GM12878 (cell line): ENCODE measurements at regions not wholly inside any gene's neighbourhood (a gene's known extent, or its start where the extent isn't known, plus 50 kb on each side); places are given as distances from the start of the nearest gene placed in this dataset.
A peak's percentile ranks its signal among the peaks of the same experiment; 100 is the strongest.

Experiments used
- ATAC-seq: fragments of 200-7000 bp; cut with Tn5 transposase; 3 replicates; pipeline ENCODE4 v1.9.1; 2020; ENCODE audit warnings: mild to moderate bottlenecking, moderate library complexity
- BruUV-seq: library from RNA; stranded (reverse); fragments of 400-500 nt; replicated peaks from 2 replicates; lab custom pipeline; 2021; lab: Mats Ljungman, UMichigan
- CTCF ChIA-PET: fragments of 300-600 bp; sonication (Branson Sonifier 250); formaldehyde crosslinking; extraction: SDS; loops from one replicate; lab custom pipeline; 2021; ENCODE audit warnings: inconsistent platforms; lab: Yijun Ruan, JAX
- POLR2A ChIA-PET: fragments of 350-600 bp; formaldehyde crosslinking; extraction: SDS; loops from one replicate; lab custom pipeline; 2021; ENCODE audit warnings: inconsistent platforms; lab: Charles Lee
- RAD21 ChIA-PET: fragments of 300-600 bp; sonication (Branson Sonifier 250); formaldehyde crosslinking; loops from one replicate; lab custom pipeline; 2023; ENCODE audit warnings: antibody characterized with exemption; ENCODE audit not compliant: unreplicated experiment; lab: Charles Lee
- SMC1A ChIA-PET: fragments of 300-600 bp; sonication (Branson Sonifier 250); formaldehyde crosslinking; loops from one replicate; lab custom pipeline; 2023; ENCODE audit not compliant: unreplicated experiment, uncharacterized antibody; lab: Charles Lee
- DNase-seq: peaks from one replicate; pipeline ENCODE4 v3.0.0-alpha.2; 2011; ENCODE audit warnings: low read depth, low spot score
- FAIRE-seq: peaks from 3 replicates; lab custom pipeline; 2011; peaks lifted over from hg19 to GRCh38; lab: Jason Lieb, UNC
- H2AFZ ChIP-seq: 2 replicates; pipeline ENCODE4 v1.6.0; 2011; ENCODE audit warnings: low read depth, low read length, control low read depth; ENCODE audit not compliant: control insufficient read depth
- H3K27ac ChIP-seq: 2 replicates; pipeline ENCODE4 v1.5.1; 2011; ENCODE audit warnings: control low read depth; ENCODE audit not compliant: control insufficient read depth, insufficient read depth
- H3K27me3 ChIP-seq, 2 experiments: replicated peaks in 1 of 2; 2 replicates each; pipeline versions ENCODE4 v1.6.0 to v1.6.1; 2011; ENCODE audit warnings: low read length in 1 of 2; ENCODE audit not compliant: control insufficient read depth in 2 of 2, insufficient read depth in 2 of 2
- H3K36me3 ChIP-seq, 2 experiments: 2 replicates each; pipeline ENCODE4 v1.5.1; 2011; ENCODE audit warnings: low read length in 1 of 2; ENCODE audit not compliant: control insufficient read depth in 2 of 2, insufficient read depth in 2 of 2
- H3K4me1 ChIP-seq: 2 replicates; pipeline ENCODE4 v1.6.1; 2011; ENCODE audit warnings: mild to moderate bottlenecking, low read length, moderate library complexity, mixed read lengths; ENCODE audit not compliant: control insufficient read depth, insufficient read depth
- H3K4me2 ChIP-seq: 2 replicates; pipeline ENCODE4 v1.6.0; 2011; ENCODE audit warnings: control low read depth; ENCODE audit not compliant: control insufficient read depth, insufficient read depth
- H3K4me3 ChIP-seq: fragments of 200-600 bp; sonication (generic); 2 replicates; pipeline ENCODE4 v1.5.1; 2016
- H3K79me2 ChIP-seq: 2 replicates; pipeline ENCODE4 v1.6.0; 2011; ENCODE audit warnings: low read length; ENCODE audit not compliant: control insufficient read depth, insufficient read depth
- H3K9ac ChIP-seq: 2 replicates; pipeline ENCODE4 v1.8.0; 2011; ENCODE audit warnings: low read length, control low read depth, mixed read lengths; ENCODE audit not compliant: control insufficient read depth, insufficient read depth
- H3K9me3 ChIP-seq: replicated peaks from 3 replicates; pipeline ENCODE4 v1.5.1; 2011; ENCODE audit warnings: mild to moderate bottlenecking, low read length; ENCODE audit not compliant: control insufficient read depth, insufficient read depth
- H4K20me1 ChIP-seq: 2 replicates; pipeline ENCODE4 v1.6.0; 2011; ENCODE audit not compliant: control insufficient read depth, insufficient read depth
- CHD2 ChIP-seq: IDR thresholded peaks from 2 replicates; pipeline ENCODE4 v1.6.1; 2011; ENCODE audit warnings: low read depth, low read length, improper control_type of control experiment, borderline replicate concordance
- IKZF1 ChIP-seq: fragments of 450-650 bp; conservative IDR thresholded peaks from 2 replicates; pipeline ENCODE4 v1.6.1; 2017; ENCODE audit warnings: antibody characterized with exemption, mild to moderate bottlenecking
- MXI1 ChIP-seq: fragments of 150-350 bp; IDR thresholded peaks from 2 replicates; pipeline ENCODE4 v1.6.1; 2011; ENCODE audit warnings: low read depth, mild to moderate bottlenecking, inconsistent platforms, low read length, improper control_type of control experiment
- NR2C2 ChIP-seq: IDR thresholded peaks from 2 replicates; pipeline ENCODE4 v1.6.1; 2011; ENCODE audit warnings: borderline replicate concordance, low read depth; ENCODE audit not compliant: control insufficient read depth, insufficient read length
- PBX3 ChIP-seq: IDR thresholded peaks from 2 replicates; pipeline ENCODE4 v1.6.1; 2011; ENCODE audit warnings: mild to moderate bottlenecking, low read depth, low read length, moderate library complexity; ENCODE audit not compliant: insufficient replicate concordance
- RFX5 ChIP-seq: IDR thresholded peaks from 2 replicates; pipeline ENCODE4 v1.6.1; 2011; ENCODE audit warnings: low read depth, low read length, improper control_type of control experiment
- SPI1 ChIP-seq: IDR thresholded peaks from 2 replicates; pipeline ENCODE4 v1.6.1; 2011; ENCODE audit warnings: low read depth, mild to moderate bottlenecking, low read length, moderate library complexity, borderline replicate concordance; ENCODE audit not compliant: insufficient read depth
- WGBS: methylation state at CpG from one replicate; pipeline ENCODE4 v1.1.6; 2016; ENCODE audit warnings: low lambda C conversion rate; ENCODE audit not compliant: insufficient replicate concordance, insufficient coverage; ENCODE audit errors: missing lambda C conversion rate; 5-methylcytosine and 5-hydroxymethylcytosine counted together
- in situ Hi-C: fragments of 300-500 bp; cut with MboI; formaldehyde crosslinking; loops from 9 replicates; pipeline ENCODE4 v1.14.3; 2018; ENCODE audit warnings: mixed read lengths
- intact Hi-C: fragments of 100-400 bp; cut with micrococcal nuclease; formaldehyde crosslinking; loops from one replicate; pipeline ENCODE4 v1.14.2; 2022; ENCODE audit not compliant: unreplicated experiment

- Histone ChIP-seq H3K9ac (no peak overlapping the region), H3K9me3 (peaks cover 3% of the 10 kb centered on the region; the same call in 2 of the 3 replicates), H2AFZ (no peak overlapping the region), H3K4me1 (no peaks in the 10 kb centered on the region), H3K36me3 (no peaks in the 10 kb centered on the region), H3K4me2 (no peak overlapping the region), H3K27me3 (no peaks in the 10 kb centered on the region), H3K79me2 (no peaks in the 10 kb centered on the region), H3K4me3 (no peak overlapping the region), H3K27ac (no peak overlapping the region), H4K20me1 (no peaks in the 10 kb centered on the region)
- no TSS peak for BruUV-seq
- POLR2A ChIA-PET, result interaction anchor here (0.6 kb wide), 1 partner anchor 77 kb away, joined by 3 read pairs; no protein-coding TSS in a partner anchor
- CTCF ChIA-PET, result interaction anchor here (0.6 to 1.4 kb wide), 2 partner anchors 33 to 1010 kb away, joined by 3 to 4 read pairs; no protein-coding TSS in a partner anchor
- in situ Hi-C loops (no loop called here), intact Hi-C loops (no loop called here)
- 29% methylated on average over 2 of the region's 2 CpGs for WGBS
- no peak for DNase-seq
- FAIRE-seq, result no peak
- TF ChIP-seq RFX5, result no peak
- TF ChIP-seq CHD2, result no peak
- TF ChIP-seq PBX3, result no peak
- peak; percentile 71; the same call in 1 of the 2 replicates for TF ChIP-seq SPI1
- no peak for TF ChIP-seq NR2C2
- TF ChIP-seq MXI1, result no peak
- TF ChIP-seq IKZF1, result 0 out of 2 replicates have a peak, but pooled peaks have one; percentile 14
- SMC1A ChIA-PET, result interaction anchor here (1.1 to 1.8 kb wide), 2 partner anchors 56 to 58 kb away, joined by 3 to 5 read pairs; no protein-coding TSS in a partner anchor
- no peak for ATAC-seq
- RAD21 ChIA-PET, result no interaction called here
Observed at GRCh38 chr13:36769126-36769525, 49.9 kb upstream of the RFXAP start.
